ENCODE measurements at regions not wholly inside any gene's neighbourhood (a gene's known extent, or its start where the extent isn't known, plus 50 kb on each side); places are given as distances from the start of the nearest gene placed in this dataset.

DNA sequence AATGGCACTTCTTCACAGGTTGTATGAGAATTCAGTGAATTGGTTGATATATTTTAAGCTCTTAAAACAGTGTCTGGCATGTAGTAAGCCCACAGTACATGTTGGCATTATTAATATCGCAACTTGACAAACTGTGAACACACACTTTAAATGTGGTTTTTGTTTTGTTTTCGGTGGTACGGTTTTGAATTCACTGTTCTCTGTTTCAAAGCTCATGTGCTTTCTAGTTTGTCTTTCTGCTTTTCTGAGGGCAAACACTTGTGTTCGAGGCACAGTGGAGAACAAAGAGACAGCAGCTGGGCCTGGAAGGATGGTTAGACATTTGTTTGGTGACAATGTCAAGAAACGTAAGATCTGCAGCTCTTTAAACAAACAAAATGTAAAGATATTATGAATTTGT is 276.5 kb upstream of the MC4R start:
- no peaks in the 10 kb centered on the region for H3K9me3 ChIP-seq
- H3K4me3 ChIP-seq (ENCODE audit: low read depth, low read length) = no peak overlapping the region
- TF ChIP-seq, protein P1, sequence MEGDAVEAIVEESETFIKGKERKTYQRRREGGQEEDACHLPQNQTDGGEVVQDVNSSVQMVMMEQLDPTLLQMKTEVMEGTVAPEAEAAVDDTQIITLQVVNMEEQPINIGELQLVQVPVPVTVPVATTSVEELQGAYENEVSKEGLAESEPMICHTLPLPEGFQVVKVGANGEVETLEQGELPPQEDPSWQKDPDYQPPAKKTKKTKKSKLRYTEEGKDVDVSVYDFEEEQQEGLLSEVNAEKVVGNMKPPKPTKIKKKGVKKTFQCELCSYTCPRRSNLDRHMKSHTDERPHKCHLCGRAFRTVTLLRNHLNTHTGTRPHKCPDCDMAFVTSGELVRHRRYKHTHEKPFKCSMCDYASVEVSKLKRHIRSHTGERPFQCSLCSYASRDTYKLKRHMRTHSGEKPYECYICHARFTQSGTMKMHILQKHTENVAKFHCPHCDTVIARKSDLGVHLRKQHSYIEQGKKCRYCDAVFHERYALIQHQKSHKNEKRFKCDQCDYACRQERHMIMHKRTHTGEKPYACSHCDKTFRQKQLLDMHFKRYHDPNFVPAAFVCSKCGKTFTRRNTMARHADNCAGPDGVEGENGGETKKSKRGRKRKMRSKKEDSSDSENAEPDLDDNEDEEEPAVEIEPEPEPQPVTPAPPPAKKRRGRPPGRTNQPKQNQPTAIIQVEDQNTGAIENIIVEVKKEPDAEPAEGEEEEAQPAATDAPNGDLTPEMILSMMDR (IDR thresholded peaks at IDR 0.05; ENCODE audit: low read depth, low read length) = no peak
- no peaks in the 10 kb centered on the region for H3K27me3 ChIP-seq
- H3K4me1 ChIP-seq = no peaks in the 10 kb centered on the region
- H3K36me3 ChIP-seq = no peaks in the 10 kb centered on the region
- no peak for DNase-seq

DNA sequence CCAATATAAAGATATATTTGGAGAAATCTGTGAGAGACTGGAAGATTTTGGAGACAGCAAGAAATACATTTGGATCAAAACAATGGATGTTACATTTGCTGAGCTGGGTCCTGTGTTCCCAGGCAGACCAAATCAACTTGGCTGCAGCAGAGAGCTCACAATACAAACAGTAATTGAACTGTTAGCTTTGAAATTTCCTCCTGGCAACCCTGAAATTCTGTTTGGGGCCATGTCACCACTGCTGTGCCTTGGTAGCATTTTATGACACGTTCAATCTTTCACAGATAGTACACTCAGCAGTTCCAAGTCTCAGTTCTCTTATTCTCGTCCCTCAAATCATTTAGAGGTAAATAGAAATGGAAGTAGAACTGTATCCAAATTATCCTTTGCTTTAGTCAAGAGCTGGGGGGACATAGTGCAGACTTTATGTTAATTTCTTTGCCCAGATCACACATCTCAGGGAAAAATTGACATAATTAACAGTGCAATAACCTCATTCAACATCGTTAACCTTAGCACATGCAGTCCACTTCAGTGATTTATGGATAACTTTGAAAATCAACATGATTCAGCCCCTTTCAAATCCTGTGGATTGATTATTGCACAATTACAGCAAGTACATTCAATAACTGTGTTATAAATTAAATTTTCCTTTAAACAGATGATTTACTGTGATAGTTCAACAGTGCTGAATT is 277.4 kb upstream of the MC4R start:
- Histone ChIP-seq H3K36me3 (no peaks in the 10 kb centered on the region), H3K9me3 (no peaks in the 10 kb centered on the region), H3K27me3 (no peaks in the 10 kb centered on the region), H3K4me1 (no peaks in the 10 kb centered on the region), H3K4me3 (ENCODE audit: low read depth, low read length) (no peak overlapping the region)
- no peak for DNase-seq
- TF ChIP-seq, protein P1 (IDR thresholded peaks at IDR 0.05; ENCODE audit: low read depth, low read length) = no peak

DNA sequence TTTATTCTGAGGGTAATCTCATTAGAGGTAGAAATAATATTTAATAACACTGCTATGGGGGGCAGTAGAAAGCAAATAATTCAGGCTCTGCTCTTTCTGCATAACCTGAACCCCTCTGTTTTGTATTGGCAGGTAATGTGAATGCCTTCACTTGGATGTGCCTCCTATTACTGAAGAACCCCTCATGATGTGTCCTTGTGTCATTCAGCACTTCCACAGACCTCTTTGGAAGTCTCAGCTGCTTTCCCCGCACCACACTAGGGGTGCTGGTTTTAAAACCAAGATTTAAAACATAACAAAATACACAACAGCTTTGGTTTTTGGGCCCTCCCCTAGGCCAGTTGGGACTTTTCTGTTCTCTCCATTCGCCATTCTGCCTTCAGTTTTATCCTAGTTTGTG is 281.7 kb upstream of the MC4R start:
- no peaks in the 10 kb centered on the region for H3K27me3 ChIP-seq
- H3K36me3 ChIP-seq = no peaks in the 10 kb centered on the region
- no peak for DNase-seq
- TF ChIP-seq, protein P1 (IDR thresholded peaks at IDR 0.05; ENCODE audit: low read depth, low read length) = no peak
- no peaks in the 10 kb centered on the region for H3K4me1 ChIP-seq
- no peaks in the 10 kb centered on the region for H3K9me3 ChIP-seq
- H3K4me3 ChIP-seq (ENCODE audit: low read depth, low read length) = no peak overlapping the region

DNA sequence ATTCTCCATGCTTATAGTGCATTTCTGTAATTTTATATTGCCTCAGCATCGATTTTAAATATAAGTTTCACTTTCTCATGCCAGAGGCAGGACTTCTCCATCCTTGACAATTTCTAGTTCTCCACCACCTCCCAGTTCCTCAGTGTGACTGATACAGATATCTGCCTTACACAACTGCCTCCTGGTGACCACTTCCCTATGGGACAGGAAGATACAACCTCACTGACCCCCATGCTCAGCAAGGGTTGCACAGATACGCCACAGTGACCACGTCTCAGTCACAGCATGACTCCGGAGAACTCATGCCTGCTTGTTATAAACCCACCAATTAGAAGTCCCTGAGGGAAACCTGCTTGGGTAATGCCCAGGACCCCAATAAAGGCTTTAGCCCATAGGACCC is 284.0 kb upstream of the MC4R start:
- TF ChIP-seq, protein P1 (IDR thresholded peaks at IDR 0.05; ENCODE audit: low read depth, low read length) = no peak
- H3K4me1 ChIP-seq = no peaks in the 10 kb centered on the region
- no peaks in the 10 kb centered on the region for H3K36me3 ChIP-seq
- no peaks in the 10 kb centered on the region for H3K9me3 ChIP-seq
- no peak overlapping the region for H3K4me3 ChIP-seq (ENCODE audit: low read depth, low read length)
- DNase-seq = no peak
- H3K27me3 ChIP-seq = no peaks in the 10 kb centered on the region

DNA sequence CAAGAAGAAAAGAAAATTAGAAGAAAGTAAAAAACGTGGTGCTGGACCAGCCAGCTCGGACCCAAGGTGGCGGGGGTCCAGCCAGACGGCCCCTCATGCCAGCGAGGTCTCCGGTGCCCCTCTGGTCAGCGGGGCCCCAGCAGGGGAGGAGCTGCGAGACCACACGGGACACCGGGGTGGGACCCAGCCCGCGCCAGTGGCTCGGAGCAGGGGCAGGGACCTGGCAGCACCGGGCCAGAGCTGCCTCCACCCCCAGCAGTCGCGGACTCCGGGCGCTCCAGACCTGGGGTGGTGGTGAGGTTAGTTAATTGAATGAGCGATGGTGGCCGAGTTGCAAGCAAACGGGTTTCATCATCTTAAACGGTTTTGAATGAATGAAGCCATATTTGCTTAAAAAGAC is 289.9 kb upstream of the MC4R start:
- Histone ChIP-seq H3K4me3 (ENCODE audit: low read depth, low read length) (no peak overlapping the region), H3K27me3 (no peaks in the 10 kb centered on the region), H3K36me3 (no peaks in the 10 kb centered on the region), H3K4me1 (no peaks in the 10 kb centered on the region), H3K9me3 (no peaks in the 10 kb centered on the region; the same call in 1 of the 2 replicates)
- TF ChIP-seq, protein P1 (IDR thresholded peaks at IDR 0.05; ENCODE audit: low read depth, low read length) = no peak
- no peak for DNase-seq

DNA sequence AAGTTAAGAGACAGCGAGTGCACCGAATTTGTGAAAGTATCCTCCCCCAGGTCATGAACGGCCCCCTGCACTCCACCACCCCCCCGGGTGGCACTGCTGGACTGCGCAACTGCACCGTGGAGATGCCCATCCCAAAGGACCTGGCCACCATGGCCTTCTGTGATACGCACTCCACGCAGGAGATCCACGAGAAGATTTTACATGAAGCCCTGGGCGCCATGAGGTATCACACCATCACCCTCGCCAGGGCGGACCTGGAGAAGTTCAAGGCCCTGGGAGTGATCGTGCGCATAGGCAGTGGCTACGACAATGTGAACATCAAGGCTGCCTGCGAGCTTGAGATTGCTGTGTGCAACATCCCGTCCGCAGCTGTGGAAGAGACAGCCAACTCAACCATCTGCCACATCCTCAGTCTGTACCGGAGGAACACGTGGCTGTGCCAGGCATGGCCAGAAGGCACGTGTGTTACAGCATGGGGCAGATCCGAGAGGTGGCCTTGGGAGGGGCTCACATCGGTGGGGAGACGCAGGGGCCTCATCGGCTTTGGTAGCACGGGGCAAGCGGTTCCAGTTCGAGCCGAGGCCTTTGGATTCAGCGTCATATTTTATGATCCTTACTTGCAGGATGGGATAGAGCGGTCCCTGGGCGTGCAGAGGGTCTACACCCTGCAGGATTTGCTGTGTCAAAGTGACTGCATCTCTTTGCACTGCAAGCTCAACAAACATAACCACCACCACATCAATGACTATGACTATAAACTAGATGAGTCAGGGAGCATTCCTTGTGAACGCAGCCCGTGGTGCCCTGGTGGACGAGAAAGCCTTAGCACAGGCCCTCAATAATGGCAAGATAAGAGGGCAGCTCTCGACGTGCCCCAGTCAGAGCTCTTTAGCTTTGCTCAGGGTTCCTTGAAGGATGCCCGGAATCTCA is 290.8 kb upstream of the MC4R start:
- Histone ChIP-seq H3K27me3 (no peaks in the 10 kb centered on the region), H3K4me1 (no peaks in the 10 kb centered on the region), H3K4me3 (ENCODE audit: low read depth, low read length) (no peak overlapping the region), H3K36me3 (no peaks in the 10 kb centered on the region), H3K9me3 (no peaks in the 10 kb centered on the region; the same call in 1 of the 2 replicates)
- DNase-seq = no peak
- TF ChIP-seq, protein P1 (IDR thresholded peaks at IDR 0.05; ENCODE audit: low read depth, low read length) = no peak
